K562 (cell line): ENCODE measurements at regions not wholly inside any gene's neighbourhood (a gene's known extent, or its start where the extent isn't known, plus 50 kb on each side); places are given as distances from the start of the nearest gene placed in this dataset.

Experiments used
- ATAC-seq: fragments of 200-7000 bp; cut with Tn5 transposase; 3 replicates; pipeline ENCODE4 v1.9.1; 2020; ENCODE audit warnings: moderate library complexity
- BruUV-seq: library from RNA; stranded (reverse); fragments of 400-500 nt; replicated peaks from 2 replicates; lab custom pipeline; 2021; lab: Mats Ljungman, UMichigan
- CTCF ChIA-PET: fragments of 300-600 bp; formaldehyde crosslinking; extraction: SDS; loops from one replicate; lab custom pipeline; 2021; ENCODE audit warnings: low intra/inter-chr PET ratio; lab: Yijun Ruan, JAX
- POLR2A ChIA-PET: fragments of 300-600, 350-650 bp; sonication (Branson Sonifier 250); formaldehyde crosslinking; extraction: SDS; loops from one replicate; lab custom pipeline; 2021; ENCODE audit warnings: antibody characterized with exemption, inconsistent platforms; lab: Yijun Ruan, JAX
- DNase-seq, 4 experiments: peaks; one replicate each; pipeline versions ENCODE4 v3.0.0 to v3.0.0-alpha.2; 2011 to 2018; ENCODE audit warnings: low spot score in 3 of 4, mixed read lengths in 3 of 4; ENCODE audit errors: extremely low read depth in 1 of 4
- FAIRE-seq: peaks from 2 replicates; lab custom pipeline; 2011; peaks lifted over from hg19 to GRCh38; lab: Jason Lieb, UNC
- H2AFZ ChIP-seq: 2 replicates; pipeline ENCODE4 v1.6.0; 2011; ENCODE audit warnings: low read depth, low read length, control low read depth, inconsistent platforms
- H3K27ac ChIP-seq: fragments of 200-600 bp; 3 replicates; pipeline ENCODE4 v1.8.0; 2011; ENCODE audit warnings: low read depth, mild to moderate bottlenecking, control low read depth, inconsistent platforms, low read length, moderate library complexity, mixed read lengths; ENCODE audit errors: extremely low read depth
- H3K27me3 ChIP-seq, 2 experiments: fragments of 300-600 bp in 1 of 2; 2 replicates in 1 of 2; 3 replicates in 1 of 2; pipeline versions ENCODE4 v1.6.0 to v1.8.0; 2011; ENCODE audit warnings: inconsistent platforms in 2 of 2, low read length in 2 of 2, mild to moderate bottlenecking in 1 of 2, mixed read lengths in 1 of 2, moderate library complexity in 1 of 2; ENCODE audit not compliant: control insufficient read depth in 2 of 2, insufficient read depth in 2 of 2
- H3K36me3 ChIP-seq: fragments of 300-600 bp; 3 replicates; pipeline ENCODE4 v1.8.0; 2011; ENCODE audit warnings: mild to moderate bottlenecking, low read length, inconsistent platforms; ENCODE audit not compliant: control insufficient read depth, insufficient read depth
- H3K4me1 ChIP-seq, 2 experiments: fragments of 200-600 bp in 1 of 2; replicated peaks in 1 of 2; 2 replicates in 1 of 2; 3 replicates in 1 of 2; pipeline versions ENCODE4 v1.5.1 to v1.8.0; 2011; ENCODE audit warnings: inconsistent platforms in 2 of 2, low read length in 2 of 2, mild to moderate bottlenecking in 1 of 2, mixed read lengths in 1 of 2, moderate library complexity in 1 of 2; ENCODE audit not compliant: control insufficient read depth in 2 of 2, insufficient read depth in 2 of 2
- H3K4me2 ChIP-seq: 2 replicates; pipeline ENCODE4 v1.6.1; 2011; ENCODE audit warnings: low read length, control low read depth, inconsistent platforms, mixed read lengths; ENCODE audit not compliant: insufficient read depth
- H3K4me3 ChIP-seq: fragments of 200-600 bp; sonication (generic), shearing (Covaris generic); 2 replicates; pipeline ENCODE4 v1.5.1; 2016; ENCODE audit warnings: control low read depth, inconsistent platforms
- H3K79me2 ChIP-seq: fragments of 200-600 bp; 3 replicates; pipeline ENCODE4 v1.8.0; 2011; ENCODE audit warnings: low read length, inconsistent platforms; ENCODE audit not compliant: control insufficient read depth, insufficient read depth
- H3K9ac ChIP-seq, 2 experiments: 2 replicates each; pipeline versions ENCODE4 v1.6.0 to v1.6.1; 2011; ENCODE audit warnings: low read depth in 2 of 2, low read length in 2 of 2, control low read depth in 1 of 2, inconsistent platforms in 1 of 2, mild to moderate bottlenecking in 1 of 2, mixed read lengths in 1 of 2; ENCODE audit not compliant: insufficient read depth in 1 of 2
- H3K9me1 ChIP-seq: one replicate; pipeline ENCODE4 v1.6.0; 2011; ENCODE audit warnings: inconsistent platforms, mild to moderate bottlenecking, low read length, moderate library complexity; ENCODE audit not compliant: control insufficient read depth, insufficient read depth
- H3K9me3 ChIP-seq: replicated peaks from 2 replicates; pipeline ENCODE4 v1.5.1; 2011; ENCODE audit warnings: low read depth, low read length, inconsistent platforms; ENCODE audit not compliant: control insufficient read depth, insufficient read depth
- H4K20me1 ChIP-seq: replicated peaks from 2 replicates; pipeline ENCODE4 v1.6.1; 2011; ENCODE audit warnings: low read length, inconsistent platforms, mixed read lengths; ENCODE audit not compliant: control insufficient read depth, insufficient read depth
- C11orf30 ChIP-seq: fragments of 450-650 bp; IDR thresholded peaks from 2 replicates; pipeline ENCODE4 v1.6.1; 2016; ENCODE audit warnings: low read depth, mild to moderate bottlenecking
- CREBBP ChIP-seq: IDR thresholded peaks from one replicate; pipeline ENCODE4 v1.6.1; 2012; ENCODE audit warnings: low read depth, mild to moderate bottlenecking, control low read depth, inconsistent platforms, low read length
- FIP1L1 ChIP-seq: fragments of 200-400 bp; formaldehyde crosslinking; IDR thresholded peaks from 2 replicates; pipeline ENCODE4 v1.6.1; 2018; ENCODE audit warnings: mild to moderate bottlenecking, low read depth, low read length; ENCODE audit not compliant: poor library complexity, severe bottlenecking
- FOXA3 ChIP-seq, 2 experiments: fragments of 450-650 bp in 1 of 2; sonication (generic) in 1 of 2; formaldehyde crosslinking; IDR thresholded peaks in 1 of 2; conservative IDR thresholded peaks in 1 of 2; 2 replicates each; pipeline versions ENCODE4 v1.4.0 to v1.8.0; 2020 to 2022; ENCODE audit warnings: mild to moderate bottlenecking in 2 of 2, missing genetic modification reagents in 1 of 2
- MAFF ChIP-seq: IDR thresholded peaks from 2 replicates; pipeline ENCODE4 v1.6.1; 2012; ENCODE audit warnings: low read length, improper control_type of control experiment
- MEF2A ChIP-seq: IDR thresholded peaks from 2 replicates; pipeline ENCODE4 v1.6.1; 2011; ENCODE audit warnings: low read depth, mild to moderate bottlenecking, low read length, moderate library complexity; ENCODE audit not compliant: control insufficient read depth
- POLR2B ChIP-seq: fragments of 450-650 bp; IDR thresholded peaks from 2 replicates; pipeline ENCODE4 v1.6.1; 2018; ENCODE audit warnings: low read depth; ENCODE audit not compliant: partially characterized antibody
- PTTG1 ChIP-seq: fragments of 450-650 bp; IDR thresholded peaks from 2 replicates; pipeline ENCODE4 v1.6.1; 2016; ENCODE audit warnings: low read depth, mild to moderate bottlenecking, missing genetic modification characterization, missing compliant biosample characterization
- RFX7 ChIP-seq: fragments of 250-450 bp; sonication (Bioruptor Pico); IDR thresholded peaks from 2 replicates; pipeline ENCODE4 v1.5.1; 2021; ENCODE audit warnings: mild to moderate bottlenecking
- SAFB ChIP-seq: fragments of 200-400 bp; formaldehyde crosslinking; IDR thresholded peaks from 2 replicates; pipeline ENCODE4 v1.6.1; 2017; ENCODE audit warnings: low read depth, low read length, borderline replicate concordance
- TEAD1 ChIP-seq, 2 experiments: fragments of 450-650 bp in 1 of 2; sonication (generic) in 1 of 2; formaldehyde crosslinking; IDR thresholded peaks; 2 replicates each; pipeline versions ENCODE4 v1.4.0 to v1.8.0; 2020 to 2022; ENCODE audit warnings: mild to moderate bottlenecking in 2 of 2, missing genetic modification reagents in 1 of 2
- ZNF175 ChIP-seq: fragments of 200-800 bp; sonication (Bioruptor generic); IDR thresholded peaks from 2 replicates; pipeline ENCODE4 v1.6.1; 2016; ENCODE audit warnings: low read depth, mild to moderate bottlenecking, missing genetic modification characterization, missing compliant biosample characterization
- ZNF766 ChIP-seq: fragments of 200-800 bp; sonication (Bioruptor generic); conservative IDR thresholded peaks from 2 replicates; pipeline ENCODE4 v1.6.1; 2016; ENCODE audit warnings: missing genetic modification characterization, missing compliant biosample characterization
- WGBS: fragments of 100-300 bp; shearing (Covaris generic); methylation state at CpG from one replicate; pipeline ENCODE4 v1.1.6; 2016; ENCODE audit warnings: low coverage, mixed read lengths; ENCODE audit not compliant: insufficient coverage; ENCODE audit errors: missing lambda C conversion rate; 5-methylcytosine and 5-hydroxymethylcytosine counted together
- in situ Hi-C: fragments of 300-500 bp; cut with MboI; formaldehyde crosslinking; loops from 4 replicates; pipeline ENCODE4 v1.15.0; 2018; ENCODE audit warnings: inconsistent platforms, mixed read lengths
- intact Hi-C: fragments of 100-400 bp; cut with micrococcal nuclease; formaldehyde crosslinking; loops from 2 replicates; pipeline ENCODE4 v1.14.2; 2022
- TF ChIP-seq, protein P1 (sequence below): fragments of 250-450 bp; sonication (Bioruptor Pico); IDR thresholded peaks from 2 replicates; pipeline ENCODE4 v1.5.0; 2020; ENCODE audit warnings: mild to moderate bottlenecking
- TF ChIP-seq, protein P2 (sequence below): sonication (generic); formaldehyde crosslinking; IDR thresholded peaks from 2 replicates; pipeline ENCODE4 v1.8.1; 2023; ENCODE audit warnings: mild to moderate bottlenecking, missing genetic modification reagents

DNA sequence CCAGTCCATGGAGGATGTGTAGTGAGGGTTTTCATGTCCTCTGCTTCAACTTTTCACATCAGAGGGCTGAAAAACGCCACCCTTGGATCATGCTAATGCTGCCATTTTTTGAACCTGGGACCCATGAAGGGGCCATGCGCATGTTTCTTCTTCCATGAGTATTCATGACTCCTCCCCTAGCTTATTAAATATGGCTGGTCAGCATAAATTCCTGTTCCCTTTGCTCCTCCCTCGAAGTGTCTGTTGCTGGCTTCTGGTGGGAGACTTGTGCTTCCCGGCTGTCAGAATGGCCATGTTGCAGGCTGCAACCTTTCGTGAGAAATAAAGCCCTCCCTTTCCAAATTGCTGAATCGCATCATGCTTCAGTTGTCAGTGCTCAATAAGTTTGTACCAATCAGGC lies 711.2 kb upstream of the KIRREL3 start:
- FAIRE-seq (no peak), ATAC-seq (no peak), DNase-seq (no peak)
- Histone ChIP-seq H3K9me3 (no peaks in the 10 kb centered on the region; the same call in 1 of the 2 replicates), H3K4me2 (no peak overlapping the region), H3K9me1 (no peaks in the 10 kb centered on the region), H3K27ac (no peak overlapping the region), H3K4me1 (no peaks in the 10 kb centered on the region), H4K20me1 (no peaks in the 10 kb centered on the region), H2AFZ (no peak overlapping the region), H3K4me3 (no peak overlapping the region), H3K9ac (no peak overlapping the region), H3K79me2 (no peaks in the 10 kb centered on the region), H3K36me3 (no peaks in the 10 kb centered on the region), H3K27me3 (no peaks in the 10 kb centered on the region)
- TF ChIP-seq ZNF175 = no peak
- 0 out of 2 replicates have a peak, but pooled peaks have one; percentile 6 for TF ChIP-seq MAFF
- peak; percentile 12; the same call in 1 of the 2 replicates for TF ChIP-seq C11orf30
- in situ Hi-C loops = no loop called here
- no TSS peak for BruUV-seq
- intact Hi-C loops = no loop called here
- CTCF ChIA-PET = no interaction called here
- WGBS = 0% methylated on average over 6 of the region's 6 CpGs
- POLR2A ChIA-PET = no interaction called here

DNA sequence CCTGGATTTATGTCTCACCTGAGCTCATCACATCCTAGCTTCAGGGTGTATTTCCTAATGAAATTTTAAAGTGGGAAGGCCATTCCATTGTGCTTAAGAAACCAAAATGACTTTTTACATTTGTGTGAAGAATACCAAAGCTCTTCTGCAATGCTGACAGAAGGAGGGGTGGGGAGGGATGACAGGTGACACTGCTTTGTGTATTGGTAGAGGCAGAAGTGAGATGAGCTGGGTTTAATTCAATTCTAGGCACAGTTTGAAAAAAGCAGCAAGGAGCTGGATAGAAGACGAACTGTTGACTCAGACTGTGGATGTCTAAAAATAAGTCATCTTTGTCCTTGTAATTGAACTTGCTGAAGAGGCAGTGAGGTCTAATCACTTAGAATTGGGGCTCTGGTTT lies 710.3 kb upstream of the KIRREL3 start:
- no peaks in the 10 kb centered on the region for H4K20me1 ChIP-seq
- POLR2A ChIA-PET = no interaction called here
- no peak overlapping the region for H3K9ac ChIP-seq
- no peaks in the 10 kb centered on the region for H3K36me3 ChIP-seq
- no peak overlapping the region for H3K27ac ChIP-seq
- FAIRE-seq = no peak
- no peak for DNase-seq
- no peak overlapping the region for H3K4me3 ChIP-seq
- in situ Hi-C loops = no loop called here
- no peak overlapping the region for H3K4me2 ChIP-seq
- H3K9me3 ChIP-seq = no peaks in the 10 kb centered on the region
- intact Hi-C loops = no loop called here
- H3K79me2 ChIP-seq = no peaks in the 10 kb centered on the region
- H3K27me3 ChIP-seq = no peaks in the 10 kb centered on the region
- 0% methylated on average over 1 of the region's 1 CpG for WGBS
- H3K4me1 ChIP-seq = no peaks in the 10 kb centered on the region
- no peak for ATAC-seq
- H2AFZ ChIP-seq = no peak overlapping the region
- TF ChIP-seq ZNF766 (CRISPR knock-in tag) (no peak), CREBBP (no peak), FIP1L1 (no peak), SAFB (no peak), POLR2B (no peak), TEAD1 (CRISPR knock-in tag; IDR thresholded peaks at IDR 0.05) (no peak), RFX7 (no peak), MEF2A (no peak), PTTG1 (tag) (no peak), FOXA3 (CRISPR knock-in tag; conservative IDR thresholded peaks at IDR 0.05 in 1 of 2, IDR thresholded peaks at IDR 0.05 in 1 of 2) (no peak)
- TF ChIP-seq, protein P1, sequence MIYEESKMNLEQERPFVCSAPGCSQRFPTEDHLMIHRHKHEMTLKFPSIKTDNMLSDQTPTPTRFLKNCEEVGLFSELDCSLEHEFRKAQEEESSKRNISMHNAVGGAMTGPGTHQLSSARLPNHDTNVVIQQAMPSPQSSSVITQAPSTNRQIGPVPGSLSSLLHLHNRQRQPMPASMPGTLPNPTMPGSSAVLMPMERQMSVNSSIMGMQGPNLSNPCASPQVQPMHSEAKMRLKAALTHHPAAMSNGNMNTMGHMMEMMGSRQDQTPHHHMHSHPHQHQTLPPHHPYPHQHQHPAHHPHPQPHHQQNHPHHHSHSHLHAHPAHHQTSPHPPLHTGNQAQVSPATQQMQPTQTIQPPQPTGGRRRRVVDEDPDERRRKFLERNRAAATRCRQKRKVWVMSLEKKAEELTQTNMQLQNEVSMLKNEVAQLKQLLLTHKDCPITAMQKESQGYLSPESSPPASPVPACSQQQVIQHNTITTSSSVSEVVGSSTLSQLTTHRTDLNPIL (CRISPR knock-in tag) = no peak
- TF ChIP-seq, protein P2, sequence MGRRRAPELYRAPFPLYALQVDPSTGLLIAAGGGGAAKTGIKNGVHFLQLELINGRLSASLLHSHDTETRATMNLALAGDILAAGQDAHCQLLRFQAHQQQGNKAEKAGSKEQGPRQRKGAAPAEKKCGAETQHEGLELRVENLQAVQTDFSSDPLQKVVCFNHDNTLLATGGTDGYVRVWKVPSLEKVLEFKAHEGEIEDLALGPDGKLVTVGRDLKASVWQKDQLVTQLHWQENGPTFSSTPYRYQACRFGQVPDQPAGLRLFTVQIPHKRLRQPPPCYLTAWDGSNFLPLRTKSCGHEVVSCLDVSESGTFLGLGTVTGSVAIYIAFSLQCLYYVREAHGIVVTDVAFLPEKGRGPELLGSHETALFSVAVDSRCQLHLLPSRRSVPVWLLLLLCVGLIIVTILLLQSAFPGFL (CRISPR knock-in tag) = no peak
- no peaks in the 10 kb centered on the region for H3K9me1 ChIP-seq
- no TSS peak for BruUV-seq
- CTCF ChIA-PET = no interaction called here
